Stimulated activated CD8-positive, alpha-beta memory T cell treated with anti-CD3 and anti-CD28 coated beads, Interleukin-15, amount 100 ng/mL, for 48 hours (primary cell): ENCODE measurements at regions not wholly inside any gene's neighbourhood (a gene's known extent, or its start where the extent isn't known, plus 50 kb on each side); places are given as distances from the start of the nearest gene placed in this dataset.

Experiments
- DNase-seq, 2 donors: peaks; one replicate each; pipeline ENCODE4 v3.0.0-alpha.2; 2020; ENCODE audit warnings: low read depth in 2 of 2

GRCh38 chr5:145204743-145205142 is 630.4 kb downstream of the PRELID2 start:
- DNase-seq = no peak

DNA sequence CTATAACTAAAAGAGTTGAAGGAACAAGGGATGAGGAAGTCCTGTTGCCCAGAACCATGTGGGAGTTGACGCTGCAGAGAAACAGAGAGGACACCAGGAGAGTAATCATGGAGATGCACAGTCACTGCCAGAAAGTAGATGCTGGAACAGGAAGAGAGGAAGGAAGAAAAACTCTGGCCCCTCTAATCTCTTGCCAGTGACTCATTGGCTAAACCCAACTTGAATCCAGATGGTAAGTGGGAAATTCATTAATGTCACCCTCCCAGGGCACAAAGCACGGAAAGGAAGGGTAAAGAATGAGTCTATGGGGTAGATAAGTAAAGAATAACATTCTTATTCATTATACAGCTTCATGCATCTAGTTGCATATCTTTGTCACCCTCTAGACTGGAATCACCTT is 631.9 kb downstream of the PRELID2 start:
- no peak for DNase-seq

DNA sequence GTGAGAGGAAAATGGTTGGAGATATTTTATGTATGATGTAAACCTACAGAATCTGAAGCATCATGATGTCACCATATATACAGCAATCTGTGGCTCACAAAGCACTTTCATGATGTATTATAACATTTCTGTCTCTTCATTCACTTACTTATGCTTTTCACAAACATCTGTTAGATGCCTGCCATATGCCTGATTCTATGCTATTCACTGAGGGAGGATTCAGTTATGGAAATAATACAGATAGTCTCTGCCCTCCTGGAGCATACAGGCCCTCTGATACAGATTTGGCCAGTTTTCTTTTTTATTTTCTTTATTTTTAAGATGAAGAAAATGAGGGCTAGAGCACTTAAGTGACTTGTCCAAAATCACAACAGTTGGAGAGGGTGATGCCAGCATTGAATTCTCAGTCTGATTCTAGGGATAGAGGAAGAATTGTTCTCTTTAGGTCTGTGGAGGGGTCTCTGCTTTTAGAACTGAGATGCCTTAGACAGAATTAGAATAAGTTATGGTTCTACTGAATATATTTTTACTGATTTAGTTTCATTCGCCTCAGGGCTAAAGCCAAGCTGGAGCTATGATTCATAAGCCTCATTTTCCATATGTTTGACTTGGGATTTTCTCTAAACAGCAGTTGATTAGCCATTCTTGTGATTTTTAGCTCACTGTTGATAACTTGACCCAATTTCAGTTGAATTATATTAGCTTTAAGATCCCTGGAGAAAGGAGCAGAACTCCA is 636.4 kb downstream of the PRELID2 start:
- DNase-seq = no peak

GRCh38 chr5:145189746-145190145 is 645.4 kb downstream of the PRELID2 start:
- DNase-seq = no peak

DNA sequence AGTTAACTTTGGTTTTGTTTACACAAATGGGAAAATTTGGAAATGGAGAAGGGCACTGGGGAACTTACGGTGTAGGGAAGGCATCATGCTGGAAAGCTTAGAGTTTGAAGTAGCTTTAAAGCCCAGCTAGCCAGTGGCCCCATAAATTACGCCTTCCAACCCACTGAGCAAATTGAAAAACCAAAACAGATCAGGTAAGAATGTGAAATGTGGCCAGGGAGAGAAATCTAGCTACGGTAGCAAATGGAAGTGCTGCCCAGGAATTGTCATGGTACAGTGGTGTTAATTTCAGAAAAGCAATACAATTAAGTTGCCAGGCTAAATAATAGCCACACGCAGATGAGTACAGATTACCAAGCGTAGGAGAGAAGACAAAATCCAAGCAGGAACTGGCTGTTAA is 654.8 kb downstream of the PRELID2 start:
- DNase-seq = no peak

GRCh38 chr5:145178641-145179523 is 656.3 kb downstream of the PRELID2 start:
- no peak for DNase-seq

DNA sequence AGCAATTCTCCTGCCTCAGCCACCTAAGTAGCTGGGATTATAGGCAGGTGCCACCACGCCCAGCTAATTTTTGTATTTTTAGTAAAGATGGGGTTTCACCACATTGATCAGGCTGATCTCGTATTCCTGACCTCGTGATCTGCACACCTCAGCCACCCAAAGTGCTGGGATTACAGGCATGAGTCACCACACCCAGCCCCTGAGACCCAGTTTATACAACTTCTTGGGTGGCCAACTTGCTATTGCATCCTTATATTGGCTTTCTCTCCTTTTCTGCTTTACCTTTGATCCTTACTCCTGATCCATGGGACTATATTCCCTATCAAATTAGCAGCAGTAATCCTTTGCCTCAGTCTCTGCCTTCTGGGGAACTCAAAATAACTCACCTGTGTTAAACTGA is 659.1 kb downstream of the PRELID2 start:
- no peak for DNase-seq

GRCh38 chr5:145166110-145166509 is 669.0 kb downstream of the PRELID2 start:
- no peak for DNase-seq

GRCh38 chr5:145163876-145164275 is 671.3 kb downstream of the PRELID2 start:
- DNase-seq = no peak

GRCh38 chr5:145162626-145163025 is 672.5 kb downstream of the PRELID2 start:
- no peak for DNase-seq

DNA sequence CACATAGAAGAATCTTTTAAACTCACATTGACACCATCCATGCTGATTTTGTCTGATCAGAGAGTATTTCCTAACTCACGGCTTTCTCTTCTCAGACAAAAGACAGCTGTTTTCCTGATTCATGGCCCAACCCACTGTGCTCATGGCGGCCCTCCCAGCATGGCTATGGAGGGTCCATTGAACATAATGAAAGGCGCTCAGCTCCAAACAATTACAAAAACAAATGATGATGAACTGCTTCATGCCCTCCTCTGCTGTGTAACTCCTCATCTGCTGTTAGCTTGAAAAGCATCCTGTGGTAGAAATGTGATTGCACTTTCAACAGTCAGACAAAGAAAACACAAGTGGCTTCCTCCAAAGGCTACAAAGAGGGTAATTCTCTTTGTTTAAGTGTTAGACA is 673.8 kb downstream of the PRELID2 start:
- DNase-seq = no peak

- DNase-seq = no peak
These were observed 674.5 kb downstream of the PRELID2 start for GRCh38 chr5:145160679-145161078.

DNA sequence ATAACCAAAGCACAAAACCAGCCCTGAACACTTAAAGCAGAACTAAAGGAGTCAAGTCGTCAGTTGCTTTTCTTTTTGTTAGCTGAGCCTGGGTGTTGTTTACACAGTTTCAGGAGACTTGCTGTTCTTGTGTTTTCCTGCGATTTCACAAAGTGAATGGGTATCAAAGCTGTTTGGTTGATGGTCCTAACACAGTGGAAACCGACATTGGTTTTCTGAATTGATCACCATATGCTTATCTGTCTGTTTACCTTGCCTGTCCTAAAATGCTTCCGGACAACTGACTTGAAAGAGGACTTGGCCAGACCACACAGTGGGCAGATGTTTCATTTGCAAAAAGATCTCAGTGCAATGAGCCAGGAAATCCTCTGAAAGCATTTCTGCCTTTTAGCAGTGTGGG is 676.4 kb downstream of the PRELID2 start:
- DNase-seq = no peak

DNA sequence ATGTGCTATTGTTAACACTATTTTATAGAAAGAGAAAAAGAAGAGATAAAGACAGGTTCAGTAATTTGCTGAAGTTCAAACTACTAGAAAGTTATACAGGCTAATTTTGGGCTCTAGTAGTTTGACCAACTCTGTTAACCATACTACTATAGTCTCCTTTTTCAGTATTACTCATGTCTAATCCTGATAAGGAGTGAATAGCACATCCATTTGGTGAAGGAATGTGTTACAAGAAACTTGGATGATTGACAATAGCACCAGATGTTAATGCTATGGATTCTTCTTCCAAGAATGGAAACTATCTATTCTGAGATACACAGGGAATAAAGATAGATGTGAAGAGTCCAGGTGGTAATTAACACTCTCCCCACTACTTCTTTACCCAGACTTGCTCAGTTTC is 677.3 kb downstream of the PRELID2 start:
- DNase-seq = no peak

- DNase-seq = no peak
These were observed 693.6 kb downstream of the PRELID2 start for GRCh38 chr5:145141534-145141933.

GRCh38 chr5:145130996-145131395 is 704.1 kb downstream of the PRELID2 start:
- DNase-seq = no peak

GRCh38 chr5:145129797-145130196 is 705.3 kb downstream of the PRELID2 start:
- DNase-seq = no peak

GRCh38 chr5:145124806-145125205 is 710.3 kb downstream of the PRELID2 start:
- DNase-seq = no peak

GRCh38 chr5:145118611-145119010 is 716.5 kb downstream of the PRELID2 start:
- no peak for DNase-seq

DNA sequence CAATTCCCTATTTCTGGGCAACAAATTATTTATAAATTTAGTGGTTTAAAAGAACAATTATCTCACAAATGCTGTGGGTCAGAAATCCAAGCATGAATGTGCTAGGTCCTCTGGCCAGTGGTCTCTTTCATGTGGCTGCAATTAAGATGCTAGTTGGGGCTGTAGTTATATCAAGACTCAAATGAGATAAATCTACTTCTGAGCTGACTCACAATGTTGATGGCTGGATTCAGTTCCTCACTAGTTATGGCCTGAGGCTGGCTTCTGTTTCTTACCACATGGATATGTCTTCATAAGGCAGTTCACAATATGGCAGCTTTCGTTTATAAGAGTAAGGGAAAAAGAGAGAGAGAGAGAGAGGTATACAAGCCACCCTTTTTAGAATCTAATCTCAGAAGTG is 717.0 kb downstream of the PRELID2 start:
- no peak for DNase-seq

GRCh38 chr5:145117285-145117684 is 717.9 kb downstream of the PRELID2 start:
- DNase-seq = no peak

- DNase-seq = no peak
These were observed 723.7 kb downstream of the PRELID2 start for GRCh38 chr5:145111420-145111819.

GRCh38 chr5:145110834-145111233 is 724.3 kb downstream of the PRELID2 start:
- DNase-seq = no peak
